ENCODE measurements at regions not wholly inside any gene's neighbourhood (a gene's known extent, or its start where the extent isn't known, plus 50 kb on each side); places are given as distances from the start of the nearest gene placed in this dataset.

DNA sequence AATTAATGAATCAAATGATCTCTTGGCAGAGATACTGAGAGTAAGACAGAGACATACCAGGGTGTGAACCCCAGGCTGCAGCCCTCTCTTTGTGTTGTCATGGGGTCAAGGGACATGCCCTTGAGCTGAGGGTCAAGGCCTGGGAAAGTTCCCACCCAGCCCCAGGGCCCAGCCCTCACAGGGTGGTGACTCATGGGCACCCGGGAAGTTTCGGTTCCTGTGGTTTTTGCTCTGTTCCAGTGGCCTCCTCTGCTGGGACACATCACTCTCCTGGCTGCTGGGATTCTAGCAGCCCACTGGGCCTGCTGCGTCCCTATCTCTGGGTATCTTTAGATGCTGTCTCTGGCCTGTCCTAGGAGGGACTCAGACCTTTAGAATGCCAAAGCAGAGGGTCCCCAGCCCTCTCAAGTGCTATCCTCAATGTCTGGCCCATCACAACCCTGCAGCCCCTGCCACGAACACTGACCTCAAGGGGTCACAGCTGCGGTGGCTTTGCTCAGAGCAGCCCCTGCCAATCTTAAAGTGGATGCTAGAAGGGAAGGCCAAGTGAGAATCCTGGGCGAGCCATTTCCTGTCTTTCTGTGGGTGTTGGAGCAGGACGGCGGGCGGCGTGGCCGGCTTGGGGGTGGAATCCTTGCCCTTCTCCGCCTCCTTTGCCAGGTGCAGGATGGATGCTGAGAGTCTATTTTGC, 148.4 kb upstream of the TLE3 start:
- no peak overlapping the region for H3K9ac ChIP-seq (ENCODE audit: low read length)
- no peak overlapping the region for H3K27ac ChIP-seq (ENCODE audit: low read depth, low read length)
- H3K4me3 ChIP-seq (ENCODE audit: low read depth, low read length): no peak overlapping the region
- peaks cover 34% of the 10 kb centered on the region for H3K4me1 ChIP-seq (ENCODE audit: control insufficient read depth, insufficient read depth, low read length)
- H3K27me3 ChIP-seq (ENCODE audit: control insufficient read depth, insufficient read depth, low read length): no peaks in the 10 kb centered on the region
- H3K36me3 ChIP-seq (ENCODE audit: control insufficient read depth, insufficient read depth, low read length): no peaks in the 10 kb centered on the region
- no peaks in the 10 kb centered on the region for H3K9me3 ChIP-seq (ENCODE audit: control insufficient read depth, insufficient read depth, low read depth, low read length)

GRCh38 chr15:70244978-70245542, 147.3 kb upstream of the TLE3 start:
- Histone ChIP-seq H3K27me3 (ENCODE audit: control insufficient read depth, insufficient read depth, low read length) (no peaks in the 10 kb centered on the region), H3K27ac (ENCODE audit: low read depth, low read length) (no peak overlapping the region), H3K4me1 (ENCODE audit: control insufficient read depth, insufficient read depth, low read length) (peaks cover 28% of the 10 kb centered on the region), H3K36me3 (ENCODE audit: control insufficient read depth, insufficient read depth, low read length) (no peaks in the 10 kb centered on the region), H3K4me3 (ENCODE audit: low read depth, low read length) (no peak overlapping the region), H3K9me3 (ENCODE audit: control insufficient read depth, insufficient read depth, low read depth, low read length) (no peaks in the 10 kb centered on the region), H3K9ac (ENCODE audit: low read length) (no peak overlapping the region)

- no peak overlapping the region for H3K4me3 ChIP-seq (ENCODE audit: low read depth, low read length)
- peaks cover 28% of the 10 kb centered on the region for H3K4me1 ChIP-seq (ENCODE audit: control insufficient read depth, insufficient read depth, low read length)
- no peaks in the 10 kb centered on the region for H3K9me3 ChIP-seq (ENCODE audit: control insufficient read depth, insufficient read depth, low read depth, low read length)
- no peaks in the 10 kb centered on the region for H3K36me3 ChIP-seq (ENCODE audit: control insufficient read depth, insufficient read depth, low read length)
- H3K9ac ChIP-seq (ENCODE audit: low read length): no peak overlapping the region
- H3K27me3 ChIP-seq (ENCODE audit: control insufficient read depth, insufficient read depth, low read length): no peaks in the 10 kb centered on the region
- H3K27ac ChIP-seq (ENCODE audit: low read depth, low read length): no peak overlapping the region
Measured at GRCh38 chr15:70243686-70244540, 146.2 kb upstream of the TLE3 start.

DNA sequence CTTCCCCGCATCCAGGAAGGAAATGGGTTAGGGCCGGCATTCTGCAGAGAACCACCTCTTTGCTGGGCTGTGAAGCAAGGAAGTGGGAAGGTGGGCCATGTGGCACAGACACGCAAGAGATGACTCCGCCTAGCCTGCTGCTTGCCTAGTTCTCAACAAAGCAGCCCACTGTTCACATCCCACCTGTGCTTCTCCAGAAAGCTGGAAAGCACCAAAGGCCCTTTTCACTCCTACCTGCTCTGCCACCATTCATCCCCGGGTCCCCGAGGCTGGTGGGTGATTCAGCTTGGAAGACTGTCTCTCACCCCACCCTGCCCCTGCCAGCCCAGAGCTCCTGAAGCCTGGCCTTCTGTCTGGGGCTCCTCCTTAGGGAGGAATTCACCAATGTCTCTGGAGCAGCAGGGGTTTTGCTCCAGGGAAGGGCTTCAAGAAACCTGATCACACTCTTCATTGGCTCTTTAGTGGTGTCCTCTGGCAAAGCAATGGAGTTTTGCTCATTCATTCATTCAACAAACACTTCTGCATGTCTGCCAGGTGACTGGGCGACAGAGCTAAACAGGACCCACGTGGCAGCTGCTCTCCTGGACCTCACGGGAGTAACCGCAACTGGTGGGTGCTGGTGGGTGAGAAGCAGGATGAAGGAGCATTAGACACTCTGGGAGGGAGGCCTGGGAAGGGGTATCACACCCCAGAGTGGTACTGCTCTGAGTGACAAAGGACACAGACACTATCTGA, 145.4 kb upstream of the TLE3 start:
- Histone ChIP-seq H3K36me3 (ENCODE audit: control insufficient read depth, insufficient read depth, low read length) (no peaks in the 10 kb centered on the region), H3K27ac (ENCODE audit: low read depth, low read length) (no peak overlapping the region), H3K9me3 (ENCODE audit: control insufficient read depth, insufficient read depth, low read depth, low read length) (no peaks in the 10 kb centered on the region), H3K9ac (ENCODE audit: low read length) (no peak overlapping the region), H3K27me3 (ENCODE audit: control insufficient read depth, insufficient read depth, low read length) (no peaks in the 10 kb centered on the region), H3K4me1 (ENCODE audit: control insufficient read depth, insufficient read depth, low read length) (peaks cover 21% of the 10 kb centered on the region), H3K4me3 (ENCODE audit: low read depth, low read length) (no peak overlapping the region)

- H3K27ac ChIP-seq (ENCODE audit: low read depth, low read length): no peak overlapping the region
- no peaks in the 10 kb centered on the region for H3K27me3 ChIP-seq (ENCODE audit: control insufficient read depth, insufficient read depth, low read length)
- no peaks in the 10 kb centered on the region for H3K36me3 ChIP-seq (ENCODE audit: control insufficient read depth, insufficient read depth, low read length)
- no peaks in the 10 kb centered on the region for H3K9me3 ChIP-seq (ENCODE audit: control insufficient read depth, insufficient read depth, low read depth, low read length)
- no peak overlapping the region for H3K4me3 ChIP-seq (ENCODE audit: low read depth, low read length)
- H3K4me1 ChIP-seq (ENCODE audit: control insufficient read depth, insufficient read depth, low read length): peaks cover 13% of the 10 kb centered on the region
- no peak overlapping the region for H3K9ac ChIP-seq (ENCODE audit: low read length)
Measured at GRCh38 chr15:70241561-70242320, 144.0 kb upstream of the TLE3 start.

DNA sequence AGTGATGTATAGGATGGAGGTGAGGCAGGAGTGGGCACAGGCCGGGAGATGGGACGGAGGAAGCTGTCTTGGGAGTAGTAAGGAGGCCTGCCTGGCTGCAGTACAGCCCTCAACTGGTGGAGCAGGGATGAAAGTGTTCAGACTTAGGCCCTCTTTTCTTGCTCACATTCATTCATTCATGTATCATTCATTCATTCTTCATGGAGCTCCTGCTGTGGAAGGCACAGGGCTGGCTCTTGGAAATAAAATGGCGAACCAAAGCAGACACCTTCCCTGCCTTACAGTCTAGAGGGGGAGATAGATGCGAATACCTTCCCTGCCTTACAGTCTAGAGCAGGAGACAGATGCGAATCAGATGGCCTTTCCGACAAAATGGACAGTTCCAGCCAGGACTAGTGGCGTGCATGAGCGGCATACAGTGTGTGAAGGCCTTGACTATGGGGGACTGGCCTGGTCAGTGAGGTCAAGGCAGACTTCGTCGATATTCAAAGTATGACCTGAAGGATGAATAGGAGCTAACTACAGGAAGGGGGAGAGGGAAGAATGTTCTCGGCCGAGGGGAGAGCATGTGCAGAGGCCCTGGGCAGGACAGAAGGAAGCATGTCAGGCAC, 143.2 kb upstream of the TLE3 start:
- Histone ChIP-seq H3K4me1 (ENCODE audit: control insufficient read depth, insufficient read depth, low read length) (peaks cover 13% of the 10 kb centered on the region), H3K36me3 (ENCODE audit: control insufficient read depth, insufficient read depth, low read length) (no peaks in the 10 kb centered on the region), H3K4me3 (ENCODE audit: low read depth, low read length) (no peak overlapping the region), H3K9me3 (ENCODE audit: control insufficient read depth, insufficient read depth, low read depth, low read length) (no peaks in the 10 kb centered on the region), H3K9ac (ENCODE audit: low read length) (no peak overlapping the region), H3K27me3 (ENCODE audit: control insufficient read depth, insufficient read depth, low read length) (no peaks in the 10 kb centered on the region), H3K27ac (ENCODE audit: low read depth, low read length) (no peak overlapping the region)

GRCh38 chr15:70240082-70240481, 142.4 kb upstream of the TLE3 start:
- H3K4me1 ChIP-seq (ENCODE audit: control insufficient read depth, insufficient read depth, low read length): peaks cover 13% of the 10 kb centered on the region
- H3K9me3 ChIP-seq (ENCODE audit: control insufficient read depth, insufficient read depth, low read depth, low read length): no peaks in the 10 kb centered on the region
- no peak overlapping the region for H3K9ac ChIP-seq (ENCODE audit: low read length)
- H3K36me3 ChIP-seq (ENCODE audit: control insufficient read depth, insufficient read depth, low read length): no peaks in the 10 kb centered on the region
- no peaks in the 10 kb centered on the region for H3K27me3 ChIP-seq (ENCODE audit: control insufficient read depth, insufficient read depth, low read length)
- H3K27ac ChIP-seq (ENCODE audit: low read depth, low read length): no peak overlapping the region
- H3K4me3 ChIP-seq (ENCODE audit: low read depth, low read length): no peak overlapping the region

DNA sequence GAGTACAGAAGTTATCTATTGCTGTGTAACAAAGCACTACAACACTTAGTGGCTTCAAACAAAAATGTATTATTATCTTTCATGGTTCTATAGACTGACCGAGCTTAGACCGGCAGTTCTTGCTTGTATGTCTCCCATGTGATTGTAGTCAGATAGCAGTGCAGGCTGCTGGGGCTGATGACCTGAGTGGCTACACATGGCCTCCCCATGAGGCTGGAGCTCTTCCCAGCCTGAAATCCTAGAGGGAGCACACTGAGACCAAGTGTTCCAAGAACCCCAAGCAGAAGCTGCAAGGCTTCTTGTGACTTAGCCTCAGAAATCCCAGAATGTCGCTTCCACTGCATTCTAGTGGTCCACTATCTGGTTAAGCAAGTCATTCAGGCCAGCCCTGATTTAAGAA, 141.2 kb upstream of the TLE3 start:
- no peak overlapping the region for H3K4me3 ChIP-seq (ENCODE audit: low read depth, low read length)
- H3K4me1 ChIP-seq (ENCODE audit: control insufficient read depth, insufficient read depth, low read length): peaks cover 13% of the 10 kb centered on the region
- H3K9ac ChIP-seq (ENCODE audit: low read length): no peak overlapping the region
- H3K27me3 ChIP-seq (ENCODE audit: control insufficient read depth, insufficient read depth, low read length): no peaks in the 10 kb centered on the region
- H3K27ac ChIP-seq (ENCODE audit: low read depth, low read length): no peak overlapping the region
- H3K9me3 ChIP-seq (ENCODE audit: control insufficient read depth, insufficient read depth, low read depth, low read length): no peaks in the 10 kb centered on the region
- no peaks in the 10 kb centered on the region for H3K36me3 ChIP-seq (ENCODE audit: control insufficient read depth, insufficient read depth, low read length)

GRCh38 chr15:70237626-70238025, 139.9 kb upstream of the TLE3 start:
- H3K27ac ChIP-seq (ENCODE audit: low read depth, low read length): no peak overlapping the region
- H3K27me3 ChIP-seq (ENCODE audit: control insufficient read depth, insufficient read depth, low read length): no peaks in the 10 kb centered on the region
- H3K9ac ChIP-seq (ENCODE audit: low read length): no peak overlapping the region
- 0 out of 2 replicates have a peak, but pooled peaks cover under 1% of the 10 kb centered on the region for H3K9me3 ChIP-seq (ENCODE audit: control insufficient read depth, insufficient read depth, low read depth, low read length)
- no peak overlapping the region for H3K4me3 ChIP-seq (ENCODE audit: low read depth, low read length)
- H3K36me3 ChIP-seq (ENCODE audit: control insufficient read depth, insufficient read depth, low read length): no peaks in the 10 kb centered on the region
- peaks cover 1% of the 10 kb centered on the region; the same call in 1 of the 2 replicates for H3K4me1 ChIP-seq (ENCODE audit: control insufficient read depth, insufficient read depth, low read length)
